Ovary (tissue), 3 donors: ENCODE measurements at regions not wholly inside any gene's neighbourhood (a gene's known extent, or its start where the extent isn't known, plus 50 kb on each side); places are given as distances from the start of the nearest gene placed in this dataset.

Experiments
- EP300 ChIP-seq: sonication (generic); formaldehyde crosslinking; IDR thresholded peaks from one replicate; pipeline ENCODE4 v1.6.1; 2017; ENCODE audit warnings: antibody characterized with exemption
- POLR2A ChIP-seq: fragments of 450-650 bp; IDR thresholded peaks from one replicate; pipeline ENCODE4 v1.6.1; 2017; ENCODE audit warnings: antibody characterized with exemption, mild to moderate bottlenecking, moderate library complexity
- TF ChIP-seq, protein P1 (sequence below), 3 donors: fragments of 450-650 bp in 2 of 3; fragments of 200-600 bp in 1 of 3; IDR thresholded peaks; one replicate each; pipeline versions ENCODE4 v1.5.1 to v1.8.0; 2016 to 2022; ENCODE audit warnings: antibody characterized with exemption in 3 of 3, mild to moderate bottlenecking in 1 of 3
- donor health status: DM: no; HTN: no; CAD: no.

GRCh38 chr5:97494465-97494864 is 311.4 kb upstream of the RIOK2 start:
- TF ChIP-seq, protein P1, sequence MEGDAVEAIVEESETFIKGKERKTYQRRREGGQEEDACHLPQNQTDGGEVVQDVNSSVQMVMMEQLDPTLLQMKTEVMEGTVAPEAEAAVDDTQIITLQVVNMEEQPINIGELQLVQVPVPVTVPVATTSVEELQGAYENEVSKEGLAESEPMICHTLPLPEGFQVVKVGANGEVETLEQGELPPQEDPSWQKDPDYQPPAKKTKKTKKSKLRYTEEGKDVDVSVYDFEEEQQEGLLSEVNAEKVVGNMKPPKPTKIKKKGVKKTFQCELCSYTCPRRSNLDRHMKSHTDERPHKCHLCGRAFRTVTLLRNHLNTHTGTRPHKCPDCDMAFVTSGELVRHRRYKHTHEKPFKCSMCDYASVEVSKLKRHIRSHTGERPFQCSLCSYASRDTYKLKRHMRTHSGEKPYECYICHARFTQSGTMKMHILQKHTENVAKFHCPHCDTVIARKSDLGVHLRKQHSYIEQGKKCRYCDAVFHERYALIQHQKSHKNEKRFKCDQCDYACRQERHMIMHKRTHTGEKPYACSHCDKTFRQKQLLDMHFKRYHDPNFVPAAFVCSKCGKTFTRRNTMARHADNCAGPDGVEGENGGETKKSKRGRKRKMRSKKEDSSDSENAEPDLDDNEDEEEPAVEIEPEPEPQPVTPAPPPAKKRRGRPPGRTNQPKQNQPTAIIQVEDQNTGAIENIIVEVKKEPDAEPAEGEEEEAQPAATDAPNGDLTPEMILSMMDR (IDR thresholded peaks at IDR 0.05) = no peak
- TF ChIP-seq POLR2A = no peak
- no peak for TF ChIP-seq EP300
